GM19351 (cell line): ENCODE measurements at regions not wholly inside any gene's neighbourhood (a gene's known extent, or its start where the extent isn't known, plus 50 kb on each side); places are given as distances from the start of the nearest gene placed in this dataset.
A peak's percentile ranks its signal among the peaks of the same experiment; 100 is the strongest.
"Not testable (repeated sequence)": the region's sequence is repeated elsewhere in the genome, so short reads cannot be mapped to it uniquely, and the experiment has no call there.

Experiments used
- ATAC-seq: cut with Tn5 transposase; IDR thresholded peaks from one replicate; pipeline ENCODE4 v1.9.1; 2021; ENCODE audit warnings: mild to moderate bottlenecking, moderate library complexity; ENCODE audit not compliant: unreplicated experiment

- no peak for ATAC-seq
Observed at GRCh38 chr3:19825193-19825592, 108.8 kb downstream of the EFHB start.

DNA sequence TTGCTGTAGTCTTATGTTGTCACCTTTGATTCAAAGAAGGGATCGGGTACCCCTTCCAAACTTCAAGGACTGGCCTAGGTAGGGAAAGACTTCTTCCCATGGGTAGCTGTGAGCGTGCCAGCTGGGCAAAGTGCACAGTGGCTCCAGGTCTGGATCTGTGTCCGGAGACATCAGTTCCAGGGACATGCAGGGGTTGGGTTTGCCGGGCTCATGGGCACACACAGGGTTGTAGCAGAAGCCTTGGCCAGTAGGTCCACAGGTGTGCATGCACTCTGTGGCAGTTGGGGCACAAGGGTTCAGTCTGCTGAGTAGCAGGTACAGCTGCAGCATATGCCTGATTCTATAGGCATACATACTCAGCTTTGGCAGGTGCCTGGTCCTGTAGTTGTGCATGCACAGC lies 111.2 kb downstream of the EFHB start:
- no peak for ATAC-seq

DNA sequence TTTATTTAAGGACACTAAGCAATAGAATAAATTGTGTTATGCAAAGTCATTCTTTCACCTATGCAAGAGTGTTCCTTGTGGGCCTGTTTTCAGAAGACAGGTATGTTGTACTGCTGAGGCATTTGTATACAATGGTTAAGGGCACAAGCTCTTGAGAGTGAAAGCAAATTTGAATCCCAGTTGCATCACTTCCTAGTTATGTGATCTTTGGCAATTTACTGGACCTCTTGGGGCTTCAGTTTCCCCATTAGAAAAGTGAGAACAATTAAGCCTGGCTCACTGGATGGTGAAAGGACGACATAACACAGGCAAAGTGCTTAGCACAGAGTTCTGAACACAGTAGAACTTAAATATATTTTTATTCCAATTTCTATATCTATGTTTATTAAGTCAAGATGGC lies 117.4 kb downstream of the EFHB start:
- ATAC-seq: no peak

DNA sequence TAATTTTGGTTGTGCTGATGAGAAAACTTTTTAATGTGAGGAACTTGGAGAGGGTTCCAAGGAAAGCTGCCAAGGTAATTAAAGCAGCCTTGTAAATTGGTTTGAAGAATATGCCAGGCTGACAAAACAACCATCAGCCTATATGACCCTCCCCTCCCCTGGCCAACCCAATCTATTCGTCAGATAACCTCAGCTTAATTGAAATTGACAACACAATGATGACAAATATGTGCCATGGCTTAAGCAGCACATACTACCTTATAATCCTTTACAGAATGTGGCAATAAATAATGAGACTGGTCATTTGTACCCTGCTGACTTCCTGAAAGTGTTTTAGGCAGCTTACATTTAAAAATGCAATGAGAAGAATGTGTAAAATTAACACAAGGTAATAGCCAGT lies 118.2 kb downstream of the EFHB start:
- ATAC-seq: no peak

DNA sequence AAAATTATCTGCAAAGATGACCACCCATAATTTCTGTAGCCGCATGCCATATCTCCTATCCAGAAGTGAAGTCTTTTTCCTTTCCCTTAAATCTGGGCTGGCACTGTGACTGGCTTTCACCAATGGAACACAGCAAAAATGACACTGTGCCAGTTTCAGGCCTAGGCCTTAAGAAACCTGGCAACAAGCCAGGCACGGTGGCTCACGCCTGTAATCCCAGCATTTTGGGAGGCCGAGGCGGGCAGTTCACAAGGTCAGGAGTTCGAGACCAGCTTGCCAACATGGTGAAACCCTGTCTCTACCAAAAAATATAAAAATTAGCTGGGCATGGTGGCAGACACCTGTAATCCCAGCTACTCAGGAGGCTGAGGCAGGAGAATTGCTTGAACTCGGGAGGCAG lies 120.3 kb downstream of the EFHB start:
- not testable (repeated sequence) for ATAC-seq

GRCh38 chr3:19811689-19812088 lies 122.3 kb downstream of the EFHB start:
- ATAC-seq: no peak

DNA sequence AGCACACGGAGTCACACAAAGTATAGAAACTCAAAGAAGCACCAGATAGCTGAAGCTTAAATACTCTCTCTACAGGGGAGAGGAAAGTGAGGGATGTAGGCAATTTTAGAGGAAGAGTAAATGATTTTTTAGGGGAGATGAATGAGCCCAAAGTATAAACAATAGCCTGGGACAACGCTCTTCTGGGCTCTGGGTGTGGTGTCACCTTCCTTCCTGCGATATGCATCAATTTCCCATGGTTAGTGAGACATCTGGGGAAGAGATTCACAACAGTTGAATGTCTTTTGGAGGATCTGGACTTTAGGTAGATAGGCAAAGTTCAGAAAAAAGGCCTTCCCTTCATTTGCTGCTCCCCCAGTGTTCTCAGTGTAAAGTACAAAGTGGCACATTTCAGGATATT lies 125.2 kb downstream of the EFHB start:
- no peak for ATAC-seq

DNA sequence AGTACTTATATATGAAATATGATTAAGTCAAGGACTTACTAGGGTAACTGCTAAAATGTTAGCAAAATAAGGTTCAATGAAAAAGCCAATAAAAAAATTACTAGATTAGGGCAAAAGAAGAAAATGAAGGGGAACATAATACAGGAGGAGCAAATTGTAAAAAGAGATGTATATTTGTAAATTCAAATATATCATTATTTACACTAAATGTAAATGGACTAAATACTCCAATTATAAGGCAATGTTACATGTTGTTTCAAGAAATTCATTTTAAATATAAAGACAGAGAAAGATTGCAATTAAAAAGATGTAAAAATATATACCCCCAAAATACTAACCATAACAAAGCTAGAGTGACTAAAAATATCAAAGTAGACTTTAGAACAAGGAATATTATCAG lies 134.1 kb downstream of the EFHB start:
- no peak for ATAC-seq

DNA sequence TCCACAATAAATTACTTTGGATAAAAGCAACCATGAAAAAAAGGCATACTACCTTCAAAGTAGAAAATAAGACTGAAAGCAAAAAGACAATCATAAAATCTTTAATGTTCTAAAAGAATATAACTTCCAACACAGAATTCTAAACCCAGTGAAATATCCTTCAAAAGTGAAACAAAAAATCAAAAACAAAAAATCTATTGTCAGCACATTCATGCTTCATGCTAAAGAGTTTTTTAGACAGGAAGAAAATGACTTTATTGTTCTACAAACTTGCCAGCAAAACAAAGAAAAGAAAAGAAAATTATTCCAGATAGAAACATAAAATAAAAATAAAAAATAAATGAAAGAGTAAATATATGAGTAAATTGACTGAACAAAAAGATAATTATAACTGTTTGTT lies 134.9 kb downstream of the EFHB start:
- no peak for ATAC-seq

DNA sequence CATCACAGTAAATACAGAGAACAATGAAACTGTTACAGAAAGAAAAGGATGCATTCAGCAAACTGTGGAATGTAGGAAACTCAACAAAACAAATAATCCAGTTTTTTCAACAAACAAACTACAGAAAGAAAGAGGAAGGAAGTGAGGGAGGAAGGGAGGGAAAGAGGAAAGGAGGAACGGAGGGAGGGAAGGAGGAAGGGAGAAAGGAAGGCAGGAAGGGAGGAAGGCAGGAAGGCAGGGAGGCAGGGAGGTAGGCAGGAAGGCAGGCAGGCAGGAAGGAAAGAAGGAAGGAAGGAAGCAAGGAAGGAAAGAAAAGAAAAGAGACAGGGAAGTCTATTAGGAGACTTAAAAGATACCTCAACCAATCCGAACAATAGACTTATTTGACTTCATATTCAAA lies 135.7 kb downstream of the EFHB start:
- ATAC-seq: no peak

DNA sequence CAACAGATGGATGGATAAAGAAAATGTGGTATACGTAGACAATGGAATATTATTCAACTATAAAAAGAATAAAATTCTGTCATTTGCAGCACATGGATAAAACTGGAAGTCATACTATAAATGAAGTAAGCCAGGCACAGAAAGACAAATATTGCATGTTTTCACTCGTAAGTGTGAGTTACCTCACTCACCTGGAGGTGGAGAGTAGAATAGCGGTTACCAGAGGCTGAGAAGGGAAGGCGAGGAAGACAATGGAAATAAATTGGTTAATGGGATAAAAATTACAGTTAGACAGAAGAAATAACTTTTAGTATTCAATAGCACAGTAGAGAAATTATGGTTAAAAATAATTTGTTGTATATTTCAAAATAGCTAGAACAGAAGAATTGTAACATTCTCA lies 141.6 kb downstream of the EFHB start:
- no peak for ATAC-seq

- ATAC-seq: no peak
Observed at GRCh38 chr3:19775765-19776164, 158.3 kb downstream of the EFHB start.

GRCh38 chr3:19769694-19770093 lies 164.3 kb downstream of the EFHB start:
- ATAC-seq: peak; percentile 79

GRCh38 chr3:19765954-19766353 lies 168.1 kb downstream of the EFHB start:
- no peak for ATAC-seq

DNA sequence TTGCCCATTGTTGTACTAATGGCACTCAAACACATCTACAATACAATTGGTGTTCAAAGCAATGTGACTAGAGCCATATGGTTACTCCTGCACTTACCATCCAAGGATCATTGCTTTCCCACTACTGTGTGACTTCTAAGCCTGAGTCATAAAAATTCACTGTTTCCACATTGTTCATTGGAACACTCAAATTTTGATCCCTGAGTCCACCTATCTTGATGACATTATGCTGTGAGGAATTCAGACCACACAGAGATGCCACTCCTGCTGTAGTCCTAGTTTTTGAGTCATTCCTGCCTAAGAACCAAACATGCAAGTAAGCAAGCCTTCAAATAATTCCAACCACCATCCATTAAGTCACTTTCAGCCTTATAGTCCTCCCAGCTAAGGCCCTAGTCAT lies 176.2 kb downstream of the EFHB start:
- no peak for ATAC-seq

- no peak for ATAC-seq
Observed at GRCh38 chr3:19749448-19750017, 184.5 kb downstream of the EFHB start.

DNA sequence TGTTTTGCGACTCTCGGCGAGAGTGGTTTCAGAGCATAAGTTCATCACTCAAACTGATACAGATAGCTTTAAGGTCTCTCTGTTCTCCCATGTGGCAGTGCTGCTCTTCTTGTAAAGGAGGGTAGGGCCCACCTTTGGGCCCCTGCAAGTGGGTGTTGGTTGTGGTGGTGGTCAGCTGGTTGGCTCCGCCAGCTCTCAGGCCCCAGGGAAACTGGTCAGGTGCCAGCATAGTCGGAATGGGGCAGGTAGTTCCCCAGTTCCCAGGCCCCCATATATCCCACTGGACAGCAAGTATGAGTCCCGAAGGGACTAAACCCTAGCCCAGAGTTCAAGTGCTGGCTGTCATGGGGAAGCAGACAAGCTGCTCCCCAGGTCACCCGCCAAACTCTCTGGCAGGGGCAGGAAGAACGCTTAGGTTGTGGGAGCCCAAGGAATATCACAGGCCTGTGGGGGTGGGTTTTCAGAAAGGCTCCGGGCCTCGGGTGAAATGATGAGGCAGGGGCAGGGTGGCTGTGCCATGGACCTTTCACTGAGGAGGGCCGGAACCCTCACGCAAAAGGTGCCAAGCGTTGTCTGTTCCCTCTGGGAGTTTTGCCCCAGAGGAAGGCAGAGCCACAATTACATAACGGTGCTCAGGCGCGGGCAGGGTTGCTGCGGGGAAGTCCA lies 185.1 kb downstream of the EFHB start:
- ATAC-seq: no peak

GRCh38 chr3:19744047-19744446 lies 190.0 kb downstream of the EFHB start:
- no peak for ATAC-seq

- no peak for ATAC-seq
Observed at GRCh38 chr3:19742935-19743334, 191.1 kb downstream of the EFHB start.

DNA sequence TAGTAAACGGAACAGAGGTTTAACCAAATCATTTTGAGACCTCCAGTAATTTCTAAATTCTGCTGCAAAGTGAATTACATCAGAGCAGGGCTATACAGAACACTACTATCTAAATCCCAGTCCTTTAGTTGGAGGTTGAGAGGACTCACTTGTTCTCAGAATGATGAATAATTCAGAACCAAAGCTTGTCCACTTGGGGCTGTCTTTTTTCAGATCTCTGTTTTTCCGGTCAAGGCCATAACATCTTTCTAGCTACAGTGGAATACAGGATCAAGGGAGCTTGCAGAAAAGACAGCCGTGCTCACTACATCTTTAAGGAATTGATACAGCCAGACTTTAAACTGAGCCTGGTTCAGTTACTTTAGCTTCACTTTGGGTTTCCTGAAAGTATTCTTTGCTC lies 194.5 kb downstream of the EFHB start:
- no peak for ATAC-seq

- ATAC-seq: no peak
Observed at GRCh38 chr3:19738846-19739245, 195.2 kb downstream of the EFHB start.

DNA sequence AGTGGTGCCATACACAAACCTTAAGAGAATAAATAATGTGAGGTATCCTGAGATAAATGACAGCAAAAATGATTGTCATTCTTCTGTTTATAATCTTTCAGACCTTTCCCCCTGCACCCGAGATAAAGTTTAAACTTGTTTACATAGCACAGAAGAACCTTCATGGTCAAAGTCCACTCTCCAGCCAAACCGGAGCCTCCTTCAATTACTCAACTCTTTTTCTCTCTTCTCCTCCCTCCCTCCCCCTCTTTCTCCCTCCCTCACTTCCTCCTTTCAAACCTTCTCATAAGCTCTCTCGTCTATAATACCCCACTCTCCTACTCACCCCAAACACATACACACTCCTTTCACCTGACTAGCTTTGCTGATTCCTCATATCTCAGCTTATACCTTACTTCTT lies 198.9 kb downstream of the EFHB start:
- ATAC-seq: no peak

GRCh38 chr3:19734453-19734852 lies 199.6 kb downstream of the EFHB start:
- ATAC-seq: no peak
